ENCODE measurements at regions not wholly inside any gene's neighbourhood (a gene's known extent, or its start where the extent isn't known, plus 50 kb on each side); places are given as distances from the start of the nearest gene placed in this dataset.

DNA sequence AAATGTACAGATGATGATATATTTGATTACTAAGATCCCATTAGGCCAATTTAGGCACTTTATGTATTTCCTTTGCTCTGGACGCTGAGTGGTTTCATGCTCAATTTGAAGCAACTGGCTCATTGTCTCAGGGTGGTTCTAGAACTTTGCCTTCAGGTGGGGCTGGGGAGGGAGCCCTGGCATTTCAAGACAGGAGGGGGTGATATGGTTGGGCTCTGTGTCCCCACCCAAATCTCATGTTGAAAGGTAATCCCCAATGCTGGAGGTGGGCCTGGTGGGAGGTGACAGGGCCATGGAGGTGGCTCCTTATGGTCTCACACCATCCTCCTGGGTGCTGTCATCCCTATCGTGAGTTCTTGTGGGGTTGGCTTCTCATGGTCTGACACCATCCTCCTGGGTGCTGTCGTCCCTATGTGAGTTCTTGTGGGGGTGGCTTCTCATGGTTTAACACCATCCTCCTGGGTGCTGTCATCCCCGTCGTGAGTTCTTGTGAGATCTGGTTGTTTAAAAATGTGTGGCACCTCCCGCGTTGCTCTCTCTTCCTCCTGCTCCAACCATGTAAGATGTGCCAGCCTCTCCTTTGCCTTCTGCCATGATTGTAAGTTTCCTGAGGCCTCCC is 151.5 kb upstream of the KLF6 start:
- DNase-seq (ENCODE audit: low read depth) = no peak
- H3K4me3 ChIP-seq (ENCODE audit: low read depth, low read length) = no peak overlapping the region
- no peak for TF ChIP-seq CTCF (IDR thresholded peaks at IDR 0.05; ENCODE audit: low read depth, low read length, missing control alignments)

DNA sequence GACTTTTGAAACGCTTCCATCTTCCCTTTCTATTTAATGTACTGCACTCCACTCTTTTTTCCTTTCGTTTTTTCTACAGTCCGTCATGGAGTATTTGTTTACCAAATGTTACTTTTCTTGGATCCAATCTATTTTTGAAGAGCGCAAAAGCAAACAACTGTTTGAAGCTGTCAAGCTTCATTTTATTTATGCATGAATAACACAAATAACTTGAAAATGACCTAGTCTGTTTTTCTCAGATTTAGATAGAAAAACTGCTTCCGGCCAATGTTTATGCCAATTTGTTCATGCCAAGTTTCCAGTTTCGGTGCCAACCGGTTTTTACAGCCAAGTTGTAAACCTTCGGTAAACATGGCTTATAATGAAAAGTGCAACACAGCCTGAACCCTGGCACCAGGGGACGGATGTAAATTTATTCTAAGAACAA is 150.9 kb upstream of the KLF6 start:
- TF ChIP-seq CTCF (IDR thresholded peaks at IDR 0.05; ENCODE audit: low read depth, low read length, missing control alignments) = no peak
- DNase-seq (ENCODE audit: low read depth) = no peak

DNA sequence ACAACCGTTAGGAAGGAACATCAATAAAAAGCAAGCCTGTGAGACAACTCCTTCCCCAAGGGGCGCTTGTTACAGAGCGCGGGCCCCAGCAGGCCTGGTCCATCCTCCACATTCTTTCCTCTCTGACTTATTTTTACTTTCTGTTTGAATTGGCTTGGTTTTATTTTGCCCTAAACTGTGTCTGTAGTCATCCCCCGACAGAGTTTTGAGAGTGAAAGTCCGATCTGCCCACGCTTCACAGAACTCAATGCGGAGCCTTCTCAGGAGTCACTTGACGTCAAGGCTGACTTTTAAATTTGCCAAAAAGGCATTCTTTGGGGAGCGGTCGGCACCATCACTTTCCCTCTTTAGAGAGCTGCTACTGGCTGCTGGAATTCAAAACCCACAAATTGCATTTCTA is 150.1 kb upstream of the KLF6 start:
- H3K4me3 ChIP-seq (ENCODE audit: low read depth, low read length) = peak overlapping the region; percentile 20; the same call in 1 of the 2 replicates
- peak; percentile 18 for TF ChIP-seq CTCF (IDR thresholded peaks at IDR 0.05; ENCODE audit: low read depth, low read length, missing control alignments)
- peak; percentile 82 for DNase-seq (ENCODE audit: low read depth)

More for the DNA sequence above, 150.9 kb upstream of the KLF6 start:
- H3K4me3 ChIP-seq (ENCODE audit: low read depth, low read length) = no peak overlapping the region

DNA sequence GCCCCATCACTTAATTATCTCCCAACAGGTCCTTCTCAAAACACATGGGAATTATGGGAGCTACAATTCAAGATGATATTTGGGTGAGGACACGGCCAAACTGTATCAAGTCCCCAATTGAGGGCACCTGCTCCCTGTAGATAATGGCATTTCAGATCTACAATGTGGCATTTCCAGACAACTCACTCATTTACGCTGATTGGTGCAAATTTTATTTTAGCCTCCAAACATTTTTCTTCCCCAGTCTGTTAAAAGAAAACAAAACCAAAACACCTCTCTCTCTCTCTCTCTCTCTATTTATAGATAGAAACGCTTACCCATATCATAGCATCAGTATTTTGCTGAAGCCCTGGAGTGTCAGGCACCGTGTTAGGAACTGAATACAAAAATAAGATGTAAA is 148.7 kb upstream of the KLF6 start:
- no peak overlapping the region for H3K4me3 ChIP-seq (ENCODE audit: low read depth, low read length)
- DNase-seq (ENCODE audit: low read depth) = no peak
- no peak for TF ChIP-seq CTCF (IDR thresholded peaks at IDR 0.05; ENCODE audit: low read depth, low read length, missing control alignments)

DNA sequence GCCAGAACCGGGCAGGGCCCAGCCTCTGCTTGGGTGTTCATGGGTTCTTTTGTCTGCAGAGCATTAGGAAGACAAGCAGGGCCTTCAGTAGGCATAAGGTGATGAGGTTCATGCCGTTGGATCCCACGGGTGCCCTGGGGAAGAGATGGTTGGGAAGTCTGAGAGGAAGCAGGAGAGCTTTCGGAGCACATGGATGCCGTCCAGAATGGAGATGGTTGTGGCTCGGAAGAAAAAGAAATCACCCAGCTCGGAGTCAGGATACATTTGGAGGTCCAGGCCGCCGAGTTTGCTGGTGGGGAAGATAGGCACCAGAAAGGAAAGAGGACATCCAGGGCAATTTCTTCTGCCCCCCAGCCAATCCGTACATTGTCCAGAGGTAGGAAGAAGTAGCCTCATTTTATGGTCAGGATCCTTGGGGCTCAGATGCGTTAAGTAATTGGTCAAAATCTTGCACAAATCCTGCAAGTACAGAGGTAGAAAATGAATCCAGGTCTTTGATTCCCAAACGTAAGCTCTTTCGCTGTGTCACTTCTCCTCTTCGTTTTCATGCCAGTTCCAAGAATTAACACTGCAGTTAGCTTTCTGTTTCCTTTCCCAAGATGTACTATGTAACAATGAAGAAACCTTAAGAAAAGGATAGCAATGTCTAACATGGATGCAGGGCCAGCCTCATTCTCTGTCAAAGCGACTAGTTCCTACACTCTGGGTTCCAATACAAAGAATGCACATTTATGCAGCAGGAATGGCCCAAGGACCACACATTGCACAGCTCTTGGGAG is 147.8 kb upstream of the KLF6 start:
- no peak for TF ChIP-seq CTCF (IDR thresholded peaks at IDR 0.05; ENCODE audit: low read depth, low read length, missing control alignments)
- no peak overlapping the region for H3K4me3 ChIP-seq (ENCODE audit: low read depth, low read length)

DNA sequence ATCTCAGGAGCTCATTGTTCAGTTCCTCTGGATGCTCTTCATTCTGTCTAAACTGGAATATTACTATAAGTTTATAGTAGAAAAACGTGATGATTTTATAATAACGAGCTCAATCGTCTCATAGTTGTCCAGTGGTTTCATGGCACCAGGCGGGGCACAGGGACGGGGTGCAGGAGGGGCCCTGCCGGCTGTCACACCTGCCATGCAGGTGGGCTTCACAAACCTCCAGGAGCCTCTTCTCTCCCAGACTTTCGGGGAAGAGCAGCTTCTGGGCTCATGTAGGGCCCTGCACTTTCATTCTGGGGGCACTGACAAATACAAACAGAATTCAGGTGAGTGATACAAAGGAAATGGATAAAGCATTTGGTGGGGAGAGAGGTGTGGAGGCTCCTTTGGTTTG is 146.9 kb upstream of the KLF6 start:
- no peak for TF ChIP-seq CTCF (IDR thresholded peaks at IDR 0.05; ENCODE audit: low read depth, low read length, missing control alignments)
- no peak for DNase-seq (ENCODE audit: low read depth)
- H3K4me3 ChIP-seq (ENCODE audit: low read depth, low read length) = no peak overlapping the region

More for the DNA sequence above, 147.8 kb upstream of the KLF6 start:
- no peak for DNase-seq (ENCODE audit: low read depth)

Data from GM12864 (cell line).